A172 (cell line): ENCODE measurements at regions not wholly inside any gene's neighbourhood (a gene's known extent, or its start where the extent isn't known, plus 50 kb on each side); places are given as distances from the start of the nearest gene placed in this dataset.
"Not testable (repeated sequence)": the region's sequence is repeated elsewhere in the genome, so short reads cannot be mapped to it uniquely, and the experiment has no call there.

Experiments
- DNase-seq: peaks from one replicate; pipeline ENCODE4 v3.0.0-alpha.2; 2015; ENCODE audit warnings: low spot score

DNA sequence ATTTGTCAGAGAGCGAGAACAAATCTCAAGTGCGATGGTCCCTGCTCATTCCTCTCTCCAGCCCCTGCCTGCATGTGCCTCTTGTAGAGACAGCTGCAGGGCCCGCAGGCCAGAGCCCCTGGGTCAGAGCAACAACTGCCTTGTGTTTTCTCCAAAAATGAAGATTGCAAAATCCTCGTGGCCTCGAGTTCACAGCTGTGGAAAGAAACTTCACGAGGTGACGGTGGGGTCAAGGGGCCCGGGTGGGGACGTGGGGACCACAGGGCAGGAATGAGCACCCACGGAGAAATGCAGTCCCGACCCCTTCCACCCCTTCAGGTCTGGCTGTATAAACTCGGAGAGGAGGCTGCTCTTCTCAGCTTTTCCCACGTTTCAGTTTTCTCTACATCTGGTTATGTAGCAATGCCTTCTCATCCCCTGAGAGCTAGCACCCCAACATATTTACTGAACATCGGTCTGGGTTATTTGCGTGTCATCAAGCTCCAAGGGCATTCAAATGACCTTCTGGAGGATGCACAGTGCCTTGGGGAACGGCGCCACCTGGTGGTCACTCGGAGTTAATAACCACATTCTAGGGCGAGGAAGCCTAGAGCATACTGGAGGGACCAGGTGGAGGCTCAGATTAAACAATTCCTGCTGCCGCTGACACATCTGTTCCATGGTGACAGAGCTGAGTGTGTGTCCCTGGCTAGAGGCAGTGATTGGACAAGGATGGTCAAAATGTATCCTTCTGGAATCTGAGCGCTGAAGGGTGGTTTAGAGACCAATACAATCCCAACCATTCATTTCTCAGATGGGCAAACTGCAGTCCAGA lies 91.4 kb upstream of the CYRIA start:
- peak; percentile 83 for DNase-seq

DNA sequence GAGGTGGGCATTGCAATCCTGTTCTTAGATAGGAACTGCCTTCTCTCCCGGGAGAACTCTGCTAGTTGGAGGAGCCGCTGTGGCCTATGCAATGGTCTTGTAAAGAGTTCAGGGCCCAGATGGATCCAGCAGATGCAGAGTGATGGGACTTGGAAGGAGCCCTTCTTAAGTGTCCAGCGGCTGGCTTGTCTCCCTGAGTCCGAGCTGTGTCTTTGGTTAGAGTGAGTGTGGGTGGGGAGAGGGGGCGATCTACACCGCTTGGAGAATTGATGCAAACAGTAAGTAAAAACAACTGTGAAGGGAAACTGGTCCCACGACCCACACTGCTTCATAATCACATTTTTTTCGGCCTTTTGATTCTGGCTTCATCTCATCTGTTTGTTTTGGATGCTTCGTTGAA lies 89.8 kb upstream of the CYRIA start:
- no peak for DNase-seq

DNA sequence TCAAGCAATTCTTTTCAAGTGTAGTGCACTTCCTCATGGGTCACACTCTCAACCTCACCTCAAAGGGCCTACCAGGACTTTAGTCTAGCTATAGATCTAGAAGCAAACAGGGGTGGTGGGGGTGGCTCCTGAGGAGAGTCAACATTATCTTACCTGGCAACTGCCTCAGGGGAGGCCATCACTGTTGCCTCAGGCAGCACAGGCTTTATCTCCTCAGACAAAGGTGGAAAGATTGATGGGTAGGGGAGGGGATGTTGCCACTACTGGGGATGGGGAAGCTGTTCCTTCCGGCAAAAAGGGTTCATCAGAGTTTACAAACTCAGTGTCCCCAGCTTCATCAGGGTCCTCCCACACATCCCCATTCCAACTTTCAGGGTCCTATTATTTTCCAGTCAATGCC lies 87.4 kb upstream of the CYRIA start:
- not testable (repeated sequence) for DNase-seq

DNA sequence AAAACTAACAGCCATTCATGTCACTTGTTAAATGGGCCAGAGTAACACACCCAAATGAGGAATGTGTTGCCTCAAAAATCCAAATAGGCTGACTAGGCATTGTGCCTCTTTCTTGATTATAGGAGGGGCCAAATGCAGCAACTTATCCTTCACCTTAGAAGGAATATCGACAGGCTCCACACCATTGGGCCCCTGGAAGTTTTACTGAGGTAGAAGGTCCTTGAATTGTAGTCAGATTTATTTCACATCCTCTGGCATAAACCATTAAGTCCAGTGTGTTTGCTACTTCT lies 85.2 kb upstream of the CYRIA start:
- not testable (repeated sequence) for DNase-seq

DNA sequence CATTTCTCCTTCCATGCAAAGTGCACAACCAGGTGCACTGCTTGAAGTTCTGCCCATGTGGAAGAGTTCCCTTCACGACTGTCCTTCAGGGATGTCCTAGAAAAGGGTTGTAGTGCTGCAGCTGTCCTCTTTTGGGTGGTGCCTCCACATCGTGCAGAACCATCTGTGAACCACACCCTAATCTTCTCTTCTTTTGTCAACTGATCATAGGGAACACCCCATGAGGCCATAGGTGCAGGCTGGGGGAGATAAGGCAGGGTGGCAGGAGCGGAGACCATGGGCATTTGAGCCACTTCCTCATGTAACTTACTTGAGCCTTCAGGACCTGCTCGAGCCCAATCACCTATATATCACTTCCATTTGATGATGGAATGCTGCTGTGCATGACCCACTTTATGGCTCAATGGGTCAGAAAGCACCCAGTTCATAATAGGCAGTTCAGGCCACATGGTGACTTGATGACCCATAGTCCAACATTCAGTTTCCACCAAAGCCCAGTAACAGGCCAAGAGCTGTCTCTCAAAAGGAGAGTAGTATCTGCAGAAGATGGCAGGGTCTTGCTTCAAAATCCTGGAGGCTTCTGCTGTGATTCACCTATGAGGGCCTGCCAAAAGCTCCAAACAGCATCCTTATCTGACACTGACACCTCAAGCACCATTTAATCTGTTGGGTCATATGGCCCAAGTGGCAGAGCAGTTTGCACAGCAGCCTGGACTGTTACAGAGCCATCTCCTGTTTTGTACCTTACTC lies 84.7 kb upstream of the CYRIA start:
- no peak for DNase-seq

DNA sequence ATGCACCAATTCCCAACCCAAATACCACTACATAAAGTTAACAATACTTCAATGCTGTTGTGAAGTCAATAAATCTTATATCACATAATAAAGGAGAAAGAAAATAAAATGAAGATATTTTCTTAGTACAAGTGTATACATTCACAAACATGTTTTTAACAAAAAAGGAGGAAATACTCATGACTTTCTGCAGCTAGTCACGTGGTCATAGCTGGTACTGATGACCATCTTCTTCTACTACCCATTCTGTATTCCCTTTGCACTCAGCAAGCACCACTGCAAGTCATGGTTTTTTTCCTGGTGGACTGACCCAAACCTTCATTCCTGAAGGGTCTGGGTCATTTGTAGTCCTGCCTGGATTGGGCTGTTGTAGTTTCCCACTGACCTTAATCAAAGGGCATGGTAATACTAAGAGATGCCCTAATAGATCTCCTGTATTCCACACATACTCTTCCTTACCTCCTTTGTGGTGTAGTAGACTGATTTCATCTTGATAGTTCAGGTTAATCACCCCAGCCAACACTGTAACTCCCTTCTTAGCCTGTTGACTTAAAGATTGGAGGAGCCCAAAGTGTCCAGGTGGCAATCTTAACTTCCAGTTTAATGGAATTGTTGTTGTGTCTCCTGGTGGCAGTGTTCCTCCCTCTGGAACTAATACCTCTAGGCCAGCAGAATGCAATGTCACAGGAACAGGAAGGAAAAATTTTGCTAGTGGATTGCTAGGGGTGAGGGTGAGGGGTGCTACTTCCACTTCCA lies 83.1 kb upstream of the CYRIA start:
- DNase-seq, result not testable (repeated sequence)

DNA sequence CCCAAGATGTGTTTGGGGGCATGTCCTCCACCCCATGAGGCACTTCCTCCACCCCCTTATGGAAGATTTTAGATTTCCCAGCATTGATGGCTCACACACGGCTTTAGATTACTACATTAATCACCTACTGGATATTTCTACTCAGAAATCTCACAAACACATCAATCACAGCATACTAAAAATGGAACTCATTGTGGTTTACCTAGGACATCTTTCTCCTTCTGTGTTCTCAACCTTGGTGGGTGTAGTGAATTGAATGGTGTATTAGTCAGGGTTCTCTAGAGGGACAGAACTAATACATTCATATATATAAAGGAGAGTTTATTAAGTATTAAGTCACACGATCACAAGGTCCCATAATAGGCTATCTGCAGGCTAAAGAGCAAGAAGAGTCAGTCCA lies 82.1 kb upstream of the CYRIA start:
- no peak for DNase-seq

DNA sequence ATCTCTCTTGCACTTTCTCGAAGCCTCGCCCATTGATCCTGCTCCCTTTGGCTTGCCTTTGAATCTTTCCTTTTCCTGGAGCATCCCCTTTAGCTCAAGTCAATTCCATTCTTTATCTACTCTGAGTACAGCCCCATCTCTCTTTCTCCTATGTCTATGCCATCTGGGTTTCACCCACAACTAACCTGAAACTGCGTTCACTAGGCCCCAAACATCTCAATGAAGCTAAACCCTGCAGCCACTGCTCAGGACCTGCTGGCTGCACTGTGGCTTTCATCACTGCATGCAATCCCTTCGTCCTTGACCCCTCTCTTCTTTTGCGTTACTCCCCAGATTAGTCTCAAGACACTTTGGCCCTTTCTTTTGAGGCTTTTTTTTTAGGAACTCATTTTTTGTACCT lies 81.6 kb upstream of the CYRIA start:
- DNase-seq, result no peak

DNA sequence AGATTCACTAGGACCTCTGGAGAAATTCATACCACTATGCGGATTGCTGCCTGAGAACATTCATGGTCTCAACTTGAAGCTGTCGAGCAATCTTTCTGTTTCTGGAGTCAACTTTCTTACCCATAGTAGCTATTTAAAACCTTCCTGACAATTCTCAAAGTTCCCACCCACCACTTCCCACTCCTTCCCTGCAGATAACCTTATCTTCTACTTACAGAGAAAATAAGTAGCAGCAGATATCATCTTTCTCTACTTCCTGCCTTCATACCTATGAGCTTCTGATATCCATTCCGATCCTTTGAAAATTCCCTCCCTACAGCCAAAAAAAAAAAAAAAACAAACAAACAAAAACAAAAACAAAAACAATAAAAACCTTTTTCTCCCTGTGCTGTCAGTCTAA lies 81.2 kb upstream of the CYRIA start:
- DNase-seq, result no peak

DNA sequence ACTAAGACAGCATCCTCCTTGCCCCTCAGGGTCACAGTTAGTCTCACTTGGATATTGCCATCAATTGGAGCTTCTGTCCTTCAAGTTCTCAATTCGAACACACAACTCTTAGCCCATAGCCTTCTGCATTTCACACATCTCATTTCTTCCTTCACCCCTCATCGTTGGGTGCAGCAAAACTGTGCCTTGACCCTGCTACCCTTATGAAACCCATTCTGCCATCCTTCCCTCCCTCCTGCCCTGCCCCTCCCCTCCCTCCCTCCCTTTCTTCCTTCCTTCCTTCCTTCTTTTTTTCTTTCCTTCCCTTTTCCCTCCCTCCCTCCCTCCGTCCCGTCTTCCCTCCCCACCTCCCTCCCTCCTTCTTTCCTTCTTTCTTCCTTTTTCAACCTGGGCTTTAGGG lies 80.7 kb upstream of the CYRIA start:
- no peak for DNase-seq

DNA sequence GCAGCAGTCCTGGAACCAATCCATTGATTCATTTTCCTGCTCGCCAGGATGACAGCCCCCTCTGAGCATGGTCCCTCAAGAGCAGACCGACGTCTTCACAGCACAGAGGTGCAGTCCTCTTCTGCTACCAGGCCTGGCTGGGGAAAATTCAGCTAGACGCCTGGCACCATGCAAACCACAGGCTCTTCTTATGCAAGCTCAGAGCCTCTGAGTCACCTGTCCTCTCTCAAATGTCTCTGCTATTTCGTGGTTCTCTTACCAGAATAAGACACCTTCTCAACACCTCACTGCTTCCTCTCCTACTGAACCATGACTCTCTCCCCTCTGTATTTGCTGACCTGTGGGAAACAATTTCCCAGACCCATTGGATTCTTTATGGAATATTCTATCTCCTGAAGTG lies 79.8 kb upstream of the CYRIA start:
- no peak for DNase-seq

DNA sequence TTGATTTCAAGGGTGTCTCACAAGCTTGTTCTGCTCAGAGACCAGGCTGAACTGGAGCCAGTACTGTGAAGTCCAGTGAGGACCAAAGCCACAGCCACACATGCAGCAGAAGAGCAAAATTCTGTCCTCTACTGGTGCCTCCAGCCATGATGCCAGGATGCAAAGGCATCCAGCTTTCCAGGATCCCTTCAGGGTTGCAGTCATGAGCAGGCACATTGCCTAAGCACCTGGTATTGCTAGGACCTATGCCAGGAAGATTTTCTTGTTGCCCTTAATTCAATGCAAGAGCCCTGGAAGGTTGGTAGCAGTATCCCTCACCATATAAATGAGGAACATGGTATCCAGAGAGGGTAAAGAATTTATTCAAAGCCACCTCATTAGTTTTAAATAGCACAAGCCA lies 78.9 kb upstream of the CYRIA start:
- no peak for DNase-seq

DNA sequence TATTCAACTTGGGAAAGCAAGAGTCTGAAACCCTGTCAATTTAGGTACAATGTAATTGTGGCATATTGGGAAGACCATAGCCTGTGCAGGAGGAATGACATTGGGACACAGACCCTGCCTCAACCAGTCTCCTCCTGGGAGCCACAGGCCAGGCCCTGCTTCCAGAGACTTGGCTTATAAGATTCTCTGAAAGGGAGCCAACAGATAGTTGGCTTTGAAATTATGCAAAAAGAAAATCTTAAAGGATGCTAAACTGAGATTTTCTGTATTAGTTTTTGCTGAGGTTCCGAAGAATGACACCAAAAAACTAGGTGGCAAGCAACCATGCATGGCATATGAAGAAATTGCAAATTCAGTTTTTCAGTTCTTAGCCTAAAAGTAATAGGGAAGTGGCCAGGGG lies 76.4 kb upstream of the CYRIA start:
- DNase-seq, result no peak

DNA sequence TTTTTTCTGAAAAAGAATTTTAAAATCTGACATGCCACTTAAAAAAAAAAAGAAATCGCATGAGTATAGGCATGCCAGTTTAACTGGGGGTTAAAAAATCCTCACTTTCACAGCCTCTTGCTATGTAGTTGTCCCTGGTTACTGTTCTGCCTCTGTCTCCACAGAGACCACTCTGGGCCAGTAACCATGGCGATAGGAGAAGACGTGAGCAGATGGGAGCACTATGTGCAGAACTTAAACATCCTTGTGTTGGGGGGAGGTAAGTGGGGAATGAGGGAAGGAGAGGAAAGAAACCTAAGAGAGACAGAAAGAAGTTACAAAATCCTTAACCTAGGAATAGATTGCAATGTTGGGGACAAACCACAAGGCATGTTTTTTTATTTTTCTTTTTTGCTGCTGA lies 75.9 kb upstream of the CYRIA start:
- DNase-seq, result no peak

DNA sequence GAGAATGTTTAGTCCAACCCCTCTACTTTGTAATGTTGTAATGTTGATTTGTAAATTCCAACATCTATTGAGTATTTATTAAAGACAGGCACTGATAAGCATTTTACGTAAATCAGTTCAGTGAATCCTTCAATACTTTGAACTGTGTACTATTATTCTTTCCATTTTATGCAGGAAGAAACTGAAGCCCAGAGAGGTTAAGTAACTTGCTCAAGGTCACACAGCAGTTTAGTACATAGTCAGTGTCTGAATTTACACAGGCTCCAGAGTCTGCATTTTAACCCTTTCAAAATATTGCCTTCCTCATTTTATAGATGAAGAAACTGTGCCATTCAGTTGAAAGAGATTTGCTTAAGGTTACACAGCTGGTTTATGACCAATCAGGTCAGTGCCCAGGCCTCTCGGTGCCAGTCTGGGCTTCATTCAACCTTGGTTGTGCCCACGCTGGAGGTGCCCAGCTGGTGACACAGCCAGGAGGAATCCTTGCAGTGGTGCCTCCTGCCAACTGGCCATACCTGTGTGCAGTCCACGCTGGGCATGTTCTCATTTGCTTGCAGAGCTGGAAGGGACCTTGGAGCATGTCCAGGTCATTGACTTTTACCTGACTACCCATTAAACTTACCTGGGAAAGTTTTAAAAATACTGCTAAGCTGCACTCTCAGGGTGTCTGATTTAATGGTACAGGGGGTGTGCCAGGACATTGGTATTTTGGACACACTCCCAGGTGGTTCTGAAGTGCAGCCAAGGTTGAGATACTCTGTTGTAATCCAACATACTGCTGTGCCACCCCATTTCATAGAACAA lies 74.3 kb upstream of the CYRIA start:
- DNase-seq, result no peak

DNA sequence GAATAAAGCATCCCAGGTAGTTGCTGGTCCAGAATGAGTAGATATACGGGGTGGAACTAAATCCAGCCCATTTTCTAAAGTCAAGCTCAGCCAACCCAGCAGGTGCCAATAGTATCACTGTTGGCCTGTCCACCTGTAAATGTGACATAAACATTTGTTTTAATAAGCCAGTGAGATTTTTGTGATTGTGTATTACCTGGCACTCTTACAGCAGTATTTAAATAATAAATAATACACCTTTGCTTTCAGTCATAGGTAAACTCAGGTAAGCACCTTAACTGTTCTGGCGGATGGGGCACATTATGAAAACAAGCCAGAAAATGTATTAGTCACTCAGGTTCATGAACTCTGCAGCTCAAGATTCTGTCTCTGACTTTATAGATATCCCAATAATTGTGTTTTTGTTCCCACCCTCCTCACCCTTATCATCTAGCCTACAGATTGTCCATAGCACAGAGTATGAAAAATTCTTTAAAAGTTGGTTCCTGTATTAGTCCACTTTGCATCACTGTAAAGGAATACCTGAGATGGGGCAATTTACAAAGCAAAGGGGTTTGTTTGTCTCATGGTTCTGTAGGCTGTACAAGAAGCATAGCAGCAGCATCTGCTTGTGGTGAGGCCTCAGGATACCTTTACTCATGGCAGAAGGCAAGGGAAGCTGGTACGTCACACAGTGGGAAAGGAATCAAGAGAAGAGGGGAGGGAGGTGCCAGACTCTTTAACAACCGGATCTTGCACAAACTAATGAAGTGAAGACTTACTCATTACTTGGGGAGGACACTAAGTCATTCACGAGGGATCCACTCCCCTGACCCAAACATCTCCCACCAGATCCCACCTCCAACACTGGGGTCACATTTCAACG lies 73.0 kb upstream of the CYRIA start:
- no peak for DNase-seq

DNA sequence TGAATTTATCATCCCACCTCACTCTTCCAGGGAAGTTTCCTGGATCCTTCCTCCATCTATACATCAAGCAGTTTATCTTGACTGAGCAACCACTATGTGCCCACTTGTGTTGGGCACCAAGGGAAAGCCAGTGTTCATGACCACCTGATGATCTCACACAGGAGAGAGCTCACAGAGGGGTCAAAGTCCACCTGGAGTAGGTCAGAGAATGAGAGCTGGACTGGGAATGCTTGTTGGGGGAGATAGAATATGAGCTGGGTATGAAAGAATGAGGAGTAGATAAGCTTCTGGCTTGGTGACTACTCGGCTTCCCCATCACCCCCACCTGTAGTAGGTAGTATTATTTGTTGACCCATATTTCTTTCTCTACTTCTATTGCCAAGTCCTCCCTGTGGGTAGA lies 72.2 kb upstream of the CYRIA start:
- DNase-seq, result no peak

DNA sequence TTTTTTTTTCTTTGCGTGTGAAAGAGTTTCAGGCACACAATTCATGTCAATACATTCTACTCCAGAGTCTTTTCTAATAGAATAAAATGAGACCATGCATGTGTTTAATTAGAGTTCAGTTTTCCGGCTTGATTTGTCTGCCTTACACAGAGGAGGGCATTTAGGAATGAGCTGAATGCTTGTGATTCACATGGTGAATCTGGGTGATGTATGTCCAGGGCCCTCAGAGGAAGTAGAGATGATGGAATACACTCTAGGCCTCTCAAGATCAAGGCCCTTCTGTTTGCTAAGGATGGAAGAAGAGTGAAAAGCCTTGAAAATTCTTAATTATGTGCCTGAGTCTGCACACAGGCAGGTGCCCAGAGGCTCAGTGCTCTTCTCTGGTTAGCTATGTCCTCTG lies 71.0 kb upstream of the CYRIA start:
- DNase-seq, result no peak

DNA sequence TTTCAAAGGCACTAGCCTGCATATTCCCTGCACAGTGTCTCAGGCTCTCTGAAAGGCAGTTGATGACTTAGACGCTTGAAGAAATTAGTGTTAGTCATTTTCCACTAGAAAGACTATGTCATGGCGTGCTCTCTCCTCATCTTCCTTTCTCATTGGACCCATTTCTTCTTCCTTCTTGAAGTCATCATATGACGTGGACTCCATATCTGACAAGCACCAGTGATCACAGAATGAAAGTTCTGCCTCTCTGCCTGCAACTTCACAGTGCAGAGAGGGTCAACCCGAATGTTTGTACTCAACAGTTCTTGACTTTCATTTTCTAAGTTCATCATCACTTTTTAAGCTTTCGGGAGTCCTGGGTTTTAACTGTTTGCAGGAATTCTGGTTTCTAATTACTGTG lies 63.7 kb upstream of the CYRIA start:
- DNase-seq, result no peak

DNA sequence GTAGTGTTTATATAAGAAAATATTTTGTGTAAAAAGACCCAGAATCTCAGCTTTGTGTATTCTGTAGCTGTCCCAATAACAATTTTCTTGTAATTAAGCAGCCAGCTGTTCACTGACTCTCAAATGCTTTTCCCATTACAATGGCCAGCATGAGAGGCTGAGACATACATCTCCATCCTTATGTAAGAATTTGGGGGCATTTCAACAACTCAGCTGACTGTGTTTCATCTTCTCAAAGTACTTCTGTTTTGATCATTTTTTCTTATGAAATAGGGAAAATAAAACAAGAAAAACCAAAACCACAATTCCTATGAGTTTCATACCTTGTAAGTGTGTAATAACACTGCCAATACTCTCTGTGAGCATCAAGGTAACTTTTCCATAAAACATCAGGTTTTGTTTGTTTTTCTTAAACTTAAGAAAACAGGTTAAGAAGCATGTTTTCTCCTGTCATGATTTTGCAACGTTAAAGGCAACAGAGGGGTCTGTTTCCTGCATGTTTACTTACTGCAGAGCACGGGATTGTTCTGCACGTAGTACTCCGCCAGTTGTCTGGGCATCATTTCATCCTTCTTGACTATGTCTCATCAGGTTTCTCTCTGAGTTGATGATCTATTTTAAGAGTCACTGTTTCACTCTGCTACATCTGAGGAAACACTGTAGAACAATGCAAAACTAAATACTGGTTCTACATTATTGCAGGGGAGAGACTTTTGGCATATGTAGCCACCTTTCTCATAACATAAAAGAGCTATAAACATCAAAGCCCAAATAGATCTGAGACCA lies 62.9 kb upstream of the CYRIA start:
- no peak for DNase-seq
